IMR-90 (cell line): ENCODE measurements at regions not wholly inside any gene's neighbourhood (a gene's known extent, or its start where the extent isn't known, plus 50 kb on each side); places are given as distances from the start of the nearest gene placed in this dataset.

Experiments
- CEBPB ChIP-seq: IDR thresholded peaks from 2 replicates; pipeline ENCODE4 v1.6.1; 2012; ENCODE audit warnings: low read depth, low read length, improper control_type of control experiment
- CTCF ChIP-seq: conservative IDR thresholded peaks from 2 replicates; pipeline ENCODE4 v1.5.1; 2012; ENCODE audit warnings: mild to moderate bottlenecking, low read depth, low read length, improper control_type of control experiment
- MAFK ChIP-seq: IDR thresholded peaks from 2 replicates; pipeline ENCODE4 v1.6.1; 2012; ENCODE audit warnings: low read depth, low read length, improper control_type of control experiment
- MXI1 ChIP-seq: IDR thresholded peaks from 2 replicates; pipeline ENCODE4 v1.6.1; 2012; ENCODE audit warnings: low read depth, mild to moderate bottlenecking, low read length, moderate library complexity, borderline replicate concordance
- POLR2A ChIP-seq: IDR thresholded peaks from 2 replicates; pipeline ENCODE4 v1.6.1; 2012; ENCODE audit warnings: mild to moderate bottlenecking, low read depth, low read length
- RFX5 ChIP-seq: IDR thresholded peaks from 2 replicates; pipeline ENCODE4 v1.8.0; 2012; ENCODE audit warnings: low read depth, mild to moderate bottlenecking, low read length, moderate library complexity
- TF ChIP-seq, protein P1 (sequence below): fragments of 150-350 bp; IDR thresholded peaks from 2 replicates; pipeline ENCODE4 v1.6.1; 2017; ENCODE audit warnings: mild to moderate bottlenecking, antibody characterized with exemption, low read length, low read depth

DNA sequence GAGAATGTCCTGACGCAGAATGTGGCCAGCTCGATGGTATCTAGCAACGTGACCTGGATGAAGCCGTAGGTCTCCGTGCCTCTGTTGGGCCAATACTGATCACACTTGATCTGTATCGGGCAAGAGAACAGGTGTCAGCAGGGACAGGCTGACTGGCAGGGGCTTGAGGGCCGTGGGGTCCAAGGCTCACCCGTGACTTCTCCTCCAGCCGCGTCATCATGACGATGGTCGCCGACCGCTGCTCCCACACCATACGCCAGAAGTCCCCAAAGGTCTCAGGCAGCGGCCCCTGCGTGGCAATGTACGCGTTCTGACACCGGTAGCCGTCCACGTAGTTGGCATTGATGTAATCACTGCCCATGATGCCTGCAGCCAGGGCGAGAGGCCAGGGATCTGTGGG lies 126.2 kb downstream of the PTPRS start:
- TF ChIP-seq CEBPB, result no peak
- no peak for TF ChIP-seq MAFK
- no peak for TF ChIP-seq CTCF
- no peak for TF ChIP-seq MXI1
- no peak for TF ChIP-seq RFX5
- TF ChIP-seq, protein P1, sequence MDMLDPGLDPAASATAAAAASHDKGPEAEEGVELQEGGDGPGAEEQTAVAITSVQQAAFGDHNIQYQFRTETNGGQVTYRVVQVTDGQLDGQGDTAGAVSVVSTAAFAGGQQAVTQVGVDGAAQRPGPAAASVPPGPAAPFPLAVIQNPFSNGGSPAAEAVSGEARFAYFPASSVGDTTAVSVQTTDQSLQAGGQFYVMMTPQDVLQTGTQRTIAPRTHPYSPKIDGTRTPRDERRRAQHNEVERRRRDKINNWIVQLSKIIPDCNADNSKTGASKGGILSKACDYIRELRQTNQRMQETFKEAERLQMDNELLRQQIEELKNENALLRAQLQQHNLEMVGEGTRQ, result no peak
- no peak for TF ChIP-seq POLR2A
